GM21515 (cell line): ENCODE measurements at regions not wholly inside any gene's neighbourhood (a gene's known extent, or its start where the extent isn't known, plus 50 kb on each side); places are given as distances from the start of the nearest gene placed in this dataset.

ENCODE experiments used
- ATAC-seq: cut with Tn5 transposase; IDR thresholded peaks from one replicate; pipeline ENCODE4 v1.9.1; 2021; ENCODE audit not compliant: unreplicated experiment

DNA sequence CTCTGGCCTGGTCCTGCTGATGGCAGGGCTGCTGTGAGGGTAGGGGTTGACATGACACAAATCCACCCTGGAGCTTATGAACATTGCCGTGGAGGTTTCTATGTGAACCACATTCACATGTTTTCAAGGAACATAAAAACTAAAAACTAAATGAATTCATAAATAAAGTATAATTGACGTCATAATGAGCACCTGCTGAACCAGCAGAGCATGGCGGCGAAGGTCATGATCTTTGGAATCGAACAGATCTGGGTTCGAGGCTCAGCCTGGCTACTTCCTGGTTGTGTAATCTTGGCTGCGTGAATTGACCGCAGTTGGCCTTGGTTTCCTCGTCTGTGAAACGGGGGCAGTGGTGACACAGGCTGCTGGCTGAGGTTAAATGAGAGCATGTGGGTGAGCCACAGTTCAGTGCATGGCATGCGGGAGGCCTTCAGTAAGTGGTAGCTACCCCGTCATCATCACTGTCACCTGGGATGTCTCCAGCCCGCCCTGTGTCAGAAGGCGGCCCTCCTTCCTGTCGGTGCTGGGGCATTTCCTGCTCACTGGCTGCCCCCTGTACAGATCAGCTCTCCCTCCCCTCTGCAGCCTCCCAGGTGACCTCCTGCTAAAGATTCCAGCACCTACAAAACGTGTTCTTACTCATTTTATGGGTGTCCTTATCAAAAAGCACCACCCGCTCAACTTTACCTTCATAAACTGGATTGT lies 190.3 kb upstream of the SHH start:
- ATAC-seq, result no peak

DNA sequence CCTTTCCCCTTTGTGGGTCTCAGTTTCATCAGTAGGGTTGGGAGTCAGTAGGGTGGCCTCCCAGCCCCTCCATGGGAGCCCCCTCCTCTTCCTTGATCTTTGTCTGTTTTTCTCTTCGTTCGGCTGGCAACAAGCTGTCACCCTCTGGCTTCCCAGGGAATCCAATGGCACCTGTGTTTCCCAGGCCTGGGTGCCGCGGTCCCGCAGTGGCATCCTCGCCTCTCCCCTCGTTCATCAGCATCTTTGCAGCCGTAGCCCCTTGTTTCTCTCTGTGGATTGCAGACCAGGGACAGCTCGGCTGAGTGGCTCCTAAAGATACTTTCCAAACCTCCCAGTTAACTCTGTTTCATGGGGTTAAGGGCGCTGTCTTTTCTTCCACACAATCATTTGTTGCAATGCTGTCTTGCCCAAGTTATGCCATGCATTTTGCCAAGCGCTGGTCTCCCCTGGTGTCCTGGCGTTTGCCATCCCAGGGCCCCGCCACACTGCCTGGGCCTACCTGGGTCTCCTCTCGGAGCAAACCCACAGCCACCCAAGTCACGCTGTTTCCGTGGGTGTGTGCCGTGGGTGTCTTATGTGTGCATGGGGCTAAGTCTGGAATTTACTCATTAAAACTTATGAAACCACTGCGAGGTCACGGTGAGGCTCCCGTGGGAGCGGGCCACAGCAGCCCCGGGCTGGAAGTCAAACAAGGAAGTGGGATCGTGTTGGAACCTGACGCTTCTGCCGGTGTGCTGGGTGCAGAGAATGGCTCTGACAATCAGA lies 189.4 kb upstream of the SHH start:
- no peak for ATAC-seq

DNA sequence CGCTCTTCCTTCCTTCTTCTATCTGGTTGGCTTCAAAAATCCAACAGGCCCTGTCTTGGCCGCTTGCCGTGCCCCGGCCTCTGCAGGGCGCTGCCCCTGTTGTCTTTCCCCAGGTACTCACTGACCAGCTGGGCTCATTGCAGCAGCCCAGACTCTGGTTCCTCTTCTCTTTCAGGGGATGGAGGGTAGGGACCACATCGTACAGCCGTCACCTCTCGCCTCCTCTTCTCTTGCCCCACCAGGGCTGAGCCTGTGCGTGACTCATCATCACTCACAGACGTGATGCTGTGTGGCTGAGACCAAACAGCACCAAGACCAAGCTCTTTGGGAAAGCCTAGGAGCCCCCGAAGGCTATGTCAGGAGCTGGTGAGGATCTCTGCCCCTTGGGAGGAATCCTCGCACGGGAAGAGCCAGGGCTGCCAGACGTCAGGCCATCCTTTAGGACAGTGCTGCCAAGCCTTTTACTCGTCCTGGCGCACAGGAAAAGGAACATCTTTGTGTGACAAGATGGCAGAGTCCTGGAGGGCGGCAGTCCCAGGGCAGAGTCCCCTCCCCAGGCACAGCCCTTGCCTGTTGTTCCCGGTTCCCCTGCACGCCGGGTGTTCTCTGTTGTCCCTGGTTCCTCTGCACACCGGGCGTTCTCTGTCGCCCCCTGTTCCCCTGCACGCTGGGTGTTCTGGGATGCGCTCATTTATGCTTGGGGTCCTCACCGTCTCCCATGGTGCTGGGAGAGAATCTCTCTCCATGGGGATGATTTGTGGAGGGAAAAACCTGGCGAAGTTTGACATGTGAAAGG lies 188.5 kb upstream of the SHH start:
- no peak for ATAC-seq

DNA sequence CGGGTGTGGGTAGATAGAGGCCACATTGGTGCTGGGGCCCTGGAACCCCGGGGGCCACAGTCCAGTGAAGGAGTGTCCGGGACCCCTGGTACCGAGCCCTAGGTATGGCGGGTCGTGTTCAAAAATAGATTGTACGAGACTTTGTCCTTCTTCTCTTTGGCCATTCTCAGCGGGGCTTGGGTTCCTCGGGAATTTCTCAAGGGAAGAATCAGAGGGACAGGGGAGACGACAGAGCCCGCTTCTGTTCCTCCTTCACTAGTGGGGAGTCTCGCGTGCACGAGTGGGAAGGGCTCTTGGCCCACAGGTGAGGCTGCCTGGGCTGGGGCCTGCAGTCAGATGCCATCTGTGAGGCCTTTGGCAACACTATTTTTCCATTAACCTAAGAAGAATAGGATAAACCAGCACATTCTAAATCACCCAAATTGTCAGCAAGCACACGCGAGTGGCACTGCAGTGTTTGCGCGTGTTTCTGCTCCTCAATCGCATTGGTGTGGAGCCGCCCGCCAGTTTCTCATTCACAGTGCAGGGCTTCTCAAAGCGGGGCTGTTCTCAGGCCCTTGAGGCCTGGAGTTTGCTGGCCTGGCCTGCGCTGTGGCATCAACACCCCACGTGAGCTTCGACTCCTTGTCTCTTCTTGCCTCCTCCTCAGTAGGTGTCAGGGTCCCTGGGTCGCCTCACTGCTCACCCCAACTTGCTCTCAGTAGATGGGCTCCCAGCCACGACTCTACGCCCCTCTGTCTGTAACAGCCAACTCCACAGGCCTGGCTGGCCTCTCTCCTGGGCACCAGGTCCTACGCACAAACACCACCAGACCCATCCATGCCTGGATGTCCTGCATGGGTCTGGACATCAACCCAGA lies 187.6 kb upstream of the SHH start:
- no peak for ATAC-seq

DNA sequence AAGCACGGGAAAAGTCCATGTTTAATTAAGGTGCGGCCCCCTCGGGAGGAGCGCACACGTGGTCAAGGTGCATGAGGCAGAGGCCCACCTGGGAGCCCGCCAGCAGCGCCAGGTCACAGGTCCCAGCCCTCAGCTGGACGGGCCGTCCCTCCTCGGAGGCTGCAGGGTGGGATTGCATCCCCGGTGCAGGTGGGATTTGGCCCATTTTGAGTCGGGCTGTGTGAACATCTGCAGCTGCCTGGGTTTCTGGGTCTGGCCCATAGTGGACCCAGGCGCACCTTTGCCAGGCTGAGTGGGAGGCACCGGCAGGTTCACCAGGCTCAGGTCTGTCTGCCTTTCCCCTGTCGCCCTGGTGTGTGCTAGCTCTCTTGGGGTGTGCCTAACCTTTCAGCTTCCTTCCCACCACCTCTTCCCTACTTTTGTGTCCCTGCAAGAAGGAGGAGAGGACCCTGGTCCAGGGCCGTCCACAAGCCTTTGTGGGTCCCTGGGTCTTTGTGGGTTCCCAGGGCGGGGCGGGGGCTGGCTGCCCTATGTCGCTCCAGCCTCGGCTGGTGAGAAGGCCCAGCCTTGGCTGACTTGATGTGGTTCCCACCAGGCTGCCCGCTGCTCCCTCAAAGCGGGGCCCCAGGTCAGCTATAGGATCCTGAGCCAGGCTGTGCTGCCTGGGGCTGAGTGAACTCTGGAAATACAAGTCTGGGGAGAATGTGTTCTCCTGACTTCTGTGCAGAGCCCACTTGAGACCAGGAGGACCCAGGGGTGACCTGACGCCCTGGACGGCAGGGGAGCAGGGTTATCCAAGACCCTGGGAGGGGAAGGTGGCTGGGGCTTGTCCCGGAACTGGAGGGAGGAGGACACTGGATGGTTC lies 186.7 kb upstream of the SHH start:
- ATAC-seq, result no peak

DNA sequence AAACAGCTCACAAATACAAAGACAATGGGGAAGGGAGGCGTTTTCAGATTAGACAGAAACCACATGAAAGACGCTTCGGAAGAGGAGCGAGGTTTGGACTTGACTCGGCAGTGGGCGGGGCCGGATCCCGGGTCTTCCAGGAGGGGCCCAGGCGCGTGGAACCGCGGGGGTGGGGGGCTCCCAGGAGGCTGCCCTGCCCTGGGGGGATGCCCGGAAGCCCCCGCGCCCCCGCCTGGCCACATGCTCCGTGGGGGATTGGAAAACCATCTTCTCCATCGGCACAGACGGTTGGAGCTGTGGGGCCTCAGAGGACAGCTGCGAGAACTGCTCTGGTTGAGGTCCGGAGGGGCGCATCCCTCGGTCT lies 186.0 kb upstream of the SHH start:
- ATAC-seq, result no peak

DNA sequence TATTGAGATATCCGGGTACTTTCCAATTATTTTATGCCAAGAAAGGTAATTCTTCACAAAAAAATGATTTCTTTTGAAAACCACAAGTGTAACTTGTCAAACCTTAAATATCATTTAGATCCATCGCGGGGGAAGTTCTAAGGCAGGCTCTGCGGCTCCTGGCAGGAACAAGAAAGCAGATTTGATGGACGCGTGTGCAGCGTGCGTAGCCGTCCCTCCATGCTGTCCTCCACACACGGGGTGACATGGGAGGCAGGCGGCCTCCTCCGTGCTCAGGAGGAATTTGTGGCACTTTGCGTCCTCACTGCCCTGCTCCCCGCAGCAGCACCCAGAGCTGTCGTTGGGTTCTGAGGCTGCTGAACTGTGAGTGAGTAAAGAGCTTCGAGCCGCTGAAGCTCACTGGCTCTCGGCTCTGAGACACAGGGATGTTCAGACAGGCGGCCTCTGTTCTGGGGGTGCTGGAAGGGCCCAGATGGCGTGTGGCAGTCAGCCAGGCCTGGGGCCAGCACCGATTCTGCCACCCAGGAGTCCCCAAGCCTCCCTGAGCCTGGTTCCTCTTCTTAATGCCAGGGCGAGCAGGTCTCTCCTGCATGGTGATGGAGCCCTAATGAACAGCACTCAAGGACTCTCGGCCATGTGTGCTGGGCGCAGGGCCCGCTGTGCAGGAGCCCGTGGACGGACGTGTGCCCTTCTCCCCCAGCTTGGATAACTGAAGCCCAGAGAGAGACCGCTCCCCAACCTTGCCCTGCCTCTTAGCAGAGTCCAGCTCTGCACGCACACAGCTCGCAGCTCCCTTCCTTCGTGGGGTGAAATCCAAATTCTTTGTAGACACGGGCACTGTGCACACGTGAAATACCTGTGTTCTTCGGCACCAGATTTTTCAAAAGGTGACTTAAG lies 185.4 kb upstream of the SHH start:
- ATAC-seq, result no peak

DNA sequence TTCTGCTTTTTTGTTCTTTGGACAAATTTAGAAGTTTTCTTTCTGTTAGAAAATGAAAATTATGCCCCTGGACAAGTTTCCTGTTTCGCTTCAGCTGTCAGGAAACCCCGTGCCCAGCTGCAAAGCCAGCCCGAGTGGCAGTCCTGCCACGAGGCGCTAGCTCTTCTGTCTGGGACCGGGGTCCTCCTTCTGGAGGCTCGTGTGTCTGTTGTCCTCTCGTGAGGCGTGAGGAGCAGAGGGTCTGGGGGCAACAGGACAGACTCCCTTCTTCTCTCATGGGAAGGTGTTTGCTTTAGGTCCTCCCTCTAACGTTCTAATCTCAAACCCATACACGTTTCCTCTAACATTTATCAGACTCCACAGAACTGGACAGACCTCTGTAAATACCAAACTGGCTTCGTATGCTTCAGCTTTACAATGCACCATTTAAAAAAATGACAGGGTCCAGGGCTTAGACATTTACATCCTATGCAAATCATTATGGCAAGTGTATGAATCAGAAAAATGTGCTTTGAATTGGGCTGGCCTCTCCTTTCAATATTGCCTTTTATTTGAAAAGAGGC lies 184.5 kb upstream of the SHH start:
- no peak for ATAC-seq

DNA sequence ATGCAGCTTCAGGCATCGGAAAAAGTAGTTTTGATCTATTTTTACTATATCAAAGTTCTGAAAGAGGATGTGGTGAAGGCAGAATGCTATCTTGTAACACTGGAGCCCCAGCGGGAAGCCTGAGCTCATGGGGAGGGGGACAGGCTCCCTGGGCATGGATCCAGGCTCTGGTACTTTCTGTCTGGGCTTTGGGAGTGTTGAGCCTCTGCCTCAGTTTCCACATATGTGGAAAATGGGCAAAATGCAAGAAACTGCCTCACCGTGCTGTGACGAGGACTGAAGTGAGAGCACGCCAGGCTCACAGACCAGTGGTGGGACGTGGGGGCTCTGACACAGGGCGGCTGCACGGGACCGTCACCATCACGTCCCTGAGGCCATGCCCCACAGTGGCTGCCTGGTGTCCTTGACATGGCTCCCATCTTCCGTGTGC lies 182.9 kb upstream of the SHH start:
- no peak for ATAC-seq

DNA sequence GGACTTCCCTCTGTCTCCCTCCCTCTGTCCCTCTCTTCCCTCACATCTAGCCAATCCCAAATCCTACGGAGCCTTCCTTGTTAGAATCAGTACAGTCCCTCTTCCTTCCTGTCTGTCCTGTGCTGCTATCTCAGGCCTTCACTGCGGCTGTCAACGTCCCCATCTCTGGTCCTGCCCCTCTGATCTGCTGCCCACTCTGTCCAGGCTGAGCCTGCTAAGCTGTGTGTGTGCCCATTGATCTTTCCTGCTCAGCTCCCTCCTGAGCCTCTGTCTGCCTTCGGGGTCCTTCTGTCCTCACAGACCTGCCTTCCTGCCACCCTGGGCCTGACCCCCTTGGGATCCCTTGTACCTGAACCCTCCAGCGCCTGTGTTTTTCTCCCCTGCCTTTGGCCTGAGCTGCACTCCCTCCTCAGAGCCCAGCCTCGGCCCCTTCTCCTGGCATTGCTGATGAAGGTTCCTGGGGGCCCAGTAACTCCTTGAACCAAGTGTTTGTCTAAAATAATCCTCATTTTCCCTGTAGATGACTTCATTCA lies 182.1 kb upstream of the SHH start:
- no peak for ATAC-seq

DNA sequence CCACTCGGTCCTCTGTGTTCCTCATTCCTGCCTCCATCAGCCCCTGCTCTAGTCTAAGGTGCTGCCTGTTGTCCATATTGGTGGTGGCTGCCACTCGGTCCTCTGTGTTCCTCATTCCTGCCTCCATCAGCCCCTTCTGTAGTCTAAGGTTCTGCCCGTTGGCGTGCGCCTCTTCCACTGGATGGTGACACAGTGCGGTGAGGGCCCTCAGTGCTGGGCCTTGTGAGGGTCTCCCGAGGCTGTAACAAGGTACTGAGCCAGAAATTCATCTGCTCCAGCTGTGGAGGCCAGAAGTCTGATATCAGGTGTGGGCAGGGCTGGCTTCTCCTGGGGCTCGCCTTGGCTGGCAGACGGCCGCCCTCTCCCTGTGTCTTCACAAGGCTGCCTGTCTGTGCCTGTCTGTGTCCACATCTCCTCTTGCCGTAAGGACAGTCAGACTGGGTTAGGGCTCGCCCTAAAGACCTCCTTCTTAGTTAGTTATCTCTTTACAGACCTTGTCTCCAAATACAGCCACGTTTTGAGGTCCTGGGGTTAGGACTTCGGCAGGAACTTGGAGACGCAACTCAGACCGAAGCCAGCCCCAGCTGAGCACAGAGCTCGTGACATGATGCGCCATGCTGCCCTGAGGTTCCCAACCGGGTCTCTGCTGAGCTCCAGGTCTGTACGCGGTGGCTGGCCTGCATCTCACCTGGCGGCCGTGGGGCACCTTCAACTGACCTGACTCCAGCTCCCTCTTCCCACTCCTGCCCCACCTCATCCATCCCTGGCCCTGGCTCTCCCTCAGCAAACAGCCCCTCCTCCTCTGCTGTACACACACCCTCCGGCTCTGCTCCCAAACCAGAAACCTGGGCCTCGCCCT lies 181.4 kb upstream of the SHH start:
- no peak for ATAC-seq

DNA sequence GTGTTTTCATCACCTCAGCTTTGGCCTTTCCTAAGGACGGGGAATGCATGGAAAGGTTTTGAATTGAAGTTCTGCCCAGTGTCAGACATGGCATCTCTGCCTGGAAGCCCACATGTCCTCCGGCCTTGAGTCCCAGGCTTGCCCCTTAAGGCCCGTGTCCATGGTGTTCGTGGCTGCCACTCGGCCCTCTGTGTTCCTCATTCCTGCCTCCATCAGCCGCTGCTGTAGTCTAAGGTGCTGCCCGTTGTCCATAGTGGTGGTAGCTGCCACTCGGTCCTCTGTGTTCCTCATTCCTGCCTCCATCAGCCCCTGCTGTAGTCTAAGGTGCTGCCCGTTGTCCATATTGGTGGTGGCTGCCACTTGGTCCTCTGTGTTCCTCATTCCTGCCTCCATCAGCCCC lies 180.7 kb upstream of the SHH start:
- ATAC-seq, result no peak

DNA sequence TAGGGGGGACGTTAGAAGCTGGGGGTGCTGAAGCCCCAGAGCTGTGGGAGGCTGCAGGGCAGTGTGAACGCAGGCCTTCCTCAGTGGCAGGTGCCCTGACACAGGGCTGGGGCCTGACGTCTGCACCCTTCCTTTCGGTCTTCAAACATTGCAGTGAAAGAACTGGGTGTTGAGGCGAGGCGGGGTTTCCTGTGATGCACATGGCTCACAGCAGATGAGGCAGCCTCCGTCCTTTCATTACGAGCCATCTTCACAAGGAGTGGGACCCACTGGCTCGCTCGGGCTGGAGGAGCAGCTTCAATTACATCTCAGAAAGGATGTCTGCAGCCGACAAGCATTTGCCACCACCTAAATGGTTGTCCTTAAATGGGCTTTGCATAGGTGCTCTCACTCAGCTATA lies 180.3 kb upstream of the SHH start:
- ATAC-seq, result no peak

DNA sequence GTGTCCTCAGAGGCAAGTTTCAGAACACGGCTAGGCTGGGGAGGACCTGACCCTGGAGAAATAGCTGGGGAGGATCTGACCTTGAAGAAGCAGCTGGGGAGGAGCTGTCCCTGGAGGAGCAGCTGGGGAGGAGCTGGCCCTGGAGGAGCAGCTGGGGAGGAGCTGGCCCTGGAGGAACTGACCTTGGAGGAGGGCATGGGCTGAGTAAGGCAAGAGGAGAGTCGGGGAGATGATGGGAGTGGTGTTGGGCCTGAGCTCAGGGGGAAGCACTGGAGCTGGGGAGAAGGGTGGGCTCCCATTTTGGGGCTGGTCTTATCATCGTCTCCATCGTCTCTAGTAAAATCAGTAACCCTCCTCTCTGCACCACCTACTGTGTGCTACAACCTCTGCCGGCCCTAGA lies 179.8 kb upstream of the SHH start:
- no peak for ATAC-seq

DNA sequence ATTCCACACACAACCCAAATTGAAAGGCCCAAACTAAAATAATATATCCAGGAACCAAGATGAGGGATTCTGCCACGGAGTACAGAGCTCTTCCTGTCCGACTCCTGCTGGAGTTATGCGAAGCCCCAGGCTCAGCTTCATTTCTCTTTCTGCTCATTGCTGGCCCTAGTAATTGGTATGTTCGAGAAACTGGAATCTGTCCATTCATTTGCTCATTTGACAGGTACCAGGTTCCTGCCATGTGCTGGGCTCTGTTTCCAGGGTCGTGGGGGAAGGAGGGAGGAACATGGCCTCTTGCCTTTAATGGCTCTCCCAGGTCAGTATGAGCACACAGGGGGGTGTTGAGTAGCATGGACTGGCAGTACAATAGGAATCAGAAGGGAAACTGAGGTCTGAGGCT lies 179.2 kb upstream of the SHH start:
- ATAC-seq, result no peak

DNA sequence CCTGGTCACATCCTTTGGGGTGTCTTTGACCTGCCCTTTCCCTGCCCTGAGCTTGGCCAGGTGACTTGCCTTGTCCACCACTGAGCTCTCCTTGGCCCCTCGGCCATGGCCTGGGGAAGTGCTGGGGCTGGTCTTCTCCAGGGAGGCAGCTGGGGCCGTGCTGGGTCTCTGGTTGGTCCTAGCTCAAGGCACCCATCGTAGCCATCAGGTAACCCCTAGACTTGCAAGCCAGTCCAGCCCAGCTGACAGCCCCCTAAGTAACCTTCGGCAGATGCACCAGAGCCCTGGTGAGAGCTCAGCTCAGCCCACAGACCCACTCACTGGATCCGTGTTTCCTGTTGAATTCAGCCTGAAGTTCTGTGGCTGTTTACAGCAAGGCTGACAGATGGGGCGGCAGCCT lies 176.2 kb upstream of the SHH start:
- ATAC-seq, result no peak

DNA sequence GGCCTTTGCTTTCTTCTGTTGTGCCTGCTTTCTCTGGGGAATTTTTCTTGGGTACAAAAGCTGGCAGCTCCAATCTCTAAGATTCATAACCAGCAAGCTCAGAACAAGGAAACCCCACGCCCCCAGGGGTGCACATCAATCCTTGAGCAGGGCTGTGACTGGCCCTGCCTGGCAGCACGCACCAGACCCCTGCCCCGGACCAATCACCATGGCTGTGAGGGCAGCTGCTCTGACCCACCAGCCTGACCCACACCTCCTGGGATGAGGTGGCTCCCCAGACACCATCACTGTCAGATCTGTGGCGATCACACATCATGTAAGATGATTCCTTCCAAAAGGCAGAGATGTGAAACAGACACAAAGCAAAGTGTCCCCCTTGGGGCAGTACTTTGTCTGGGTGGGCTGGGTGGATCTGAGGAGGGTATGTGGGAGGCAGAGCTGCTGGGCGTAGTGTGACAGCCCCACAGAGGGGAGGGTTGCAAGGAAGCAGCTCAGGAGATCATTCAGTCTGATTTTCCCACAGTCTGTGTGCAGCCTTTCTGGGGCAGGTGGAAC lies 175.5 kb upstream of the SHH start:
- no peak for ATAC-seq
